GM23338 (cell line): ENCODE measurements at regions not wholly inside any gene's neighbourhood (a gene's known extent, or its start where the extent isn't known, plus 50 kb on each side); places are given as distances from the start of the nearest gene placed in this dataset.

ENCODE experiments used
- ATAC-seq: fragments of 200-7000 bp; cut with Tn5 transposase; 3 replicates; pipeline ENCODE4 v1.9.1; 2020
- DNase-seq: peaks from one replicate; pipeline ENCODE4 v3.0.0-alpha.2; 2015; ENCODE audit warnings: low spot score
- H2AFZ ChIP-seq: fragments of 200-600 bp; sonication (generic); 2 replicates; pipeline ENCODE4 v1.8.0; 2016; ENCODE audit warnings: antibody characterized with exemption, mild to moderate bottlenecking, moderate library complexity
- H3F3A ChIP-seq: fragments of 200-600 bp; sonication (generic); replicated peaks from 2 replicates; pipeline ENCODE4 v1.8.0; 2017; ENCODE audit warnings: antibody characterized with exemption, mixed run types, low read depth
- H3K27ac ChIP-seq: fragments of 200-600 bp; sonication (generic); 2 replicates; pipeline ENCODE4 v1.6.1; 2016; ENCODE audit warnings: low read depth
- H3K27me3 ChIP-seq: fragments of 200-600 bp; sonication (generic); 2 replicates; pipeline ENCODE4 v1.8.0; 2016; ENCODE audit warnings: mild to moderate bottlenecking, mixed run types, moderate library complexity; ENCODE audit not compliant: insufficient read depth
- H3K36me3 ChIP-seq: fragments of 200-600 bp; sonication (generic); 2 replicates; pipeline ENCODE4 v1.8.0; 2016; ENCODE audit warnings: mild to moderate bottlenecking; ENCODE audit not compliant: insufficient read depth
- H3K4me1 ChIP-seq: fragments of 200-600 bp; sonication (generic); 2 replicates; pipeline ENCODE4 v1.8.0; 2016; ENCODE audit warnings: mild to moderate bottlenecking, moderate library complexity; ENCODE audit not compliant: insufficient read depth
- H3K4me2 ChIP-seq: fragments of 200-600 bp; sonication (generic); 2 replicates; pipeline ENCODE4 v1.7.1; 2017; ENCODE audit warnings: mixed run types
- H3K4me3 ChIP-seq: fragments of 200-600 bp; sonication (generic); 2 replicates; pipeline ENCODE4 v1.6.1; 2016; ENCODE audit warnings: mixed run types
- H3K79me2 ChIP-seq: fragments of 200-600 bp; sonication (generic); replicated peaks from 2 replicates; pipeline ENCODE4 v1.8.0; 2017; ENCODE audit warnings: mild to moderate bottlenecking; ENCODE audit not compliant: insufficient read depth
- H3K9me2 ChIP-seq: fragments of 200-600 bp; sonication (generic); 2 replicates; pipeline ENCODE4 v1.8.0; 2017; ENCODE audit not compliant: insufficient read depth
- H4K20me1 ChIP-seq: fragments of 200-600 bp; sonication (generic); replicated peaks from 2 replicates; pipeline ENCODE4 v1.8.0; 2017; ENCODE audit warnings: mild to moderate bottlenecking; ENCODE audit not compliant: insufficient read depth
- H3K27ac Mint-ChIP-seq: 2 replicates; pipeline ENCODE4 v1.8.0; 2020; ENCODE audit warnings: inconsistent platforms, mild to moderate bottlenecking, moderate library complexity, mixed read lengths
- H3K27me3 Mint-ChIP-seq: 3 replicates; pipeline ENCODE4 v1.8.0; 2022; ENCODE audit warnings: low read depth, mild to moderate bottlenecking, moderate library complexity, mixed read lengths, inconsistent platforms; ENCODE audit not compliant: insufficient read depth, poor library complexity
- H3K36me3 Mint-ChIP-seq: 3 replicates; pipeline ENCODE4 v1.8.0; 2021; ENCODE audit warnings: low read depth, mild to moderate bottlenecking, inconsistent platforms, moderate library complexity, mixed read lengths
- H3K4me1 Mint-ChIP-seq: 3 replicates; pipeline ENCODE4 v1.8.0; 2020; ENCODE audit warnings: mild to moderate bottlenecking, inconsistent platforms, mixed read lengths
- H3K4me3 Mint-ChIP-seq: 3 replicates; pipeline ENCODE4 v1.8.0; 2021; ENCODE audit warnings: moderate library complexity, mild to moderate bottlenecking, inconsistent platforms, mixed read lengths
- H3K9me3 Mint-ChIP-seq: 3 replicates; pipeline ENCODE4 v1.8.0; 2020; ENCODE audit warnings: moderate library complexity, mild to moderate bottlenecking, inconsistent platforms, mixed read lengths
- EZH2 ChIP-seq: fragments of 200-600 bp; sonication (generic); IDR thresholded peaks from one replicate; pipeline ENCODE4 v1.8.0; 2017; ENCODE audit warnings: antibody characterized with exemption, mild to moderate bottlenecking, low read depth; ENCODE audit not compliant: unreplicated experiment
- EZH2phosphoT487 ChIP-seq: fragments of 200-600 bp; sonication (generic); IDR thresholded peaks from one replicate; pipeline ENCODE4 v1.8.1; 2018; ENCODE audit warnings: antibody characterized with exemption; ENCODE audit not compliant: unreplicated experiment
- JUNB ChIP-seq: IDR thresholded peaks from one replicate; pipeline ENCODE4 v1.6.1; 2016; ENCODE audit warnings: antibody characterized with exemption; ENCODE audit not compliant: unreplicated experiment
- NANOG ChIP-seq: IDR thresholded peaks from 2 replicates; pipeline ENCODE4 v1.6.1; 2016; ENCODE audit warnings: antibody characterized with exemption, borderline replicate concordance
- POLR2AphosphoS5 ChIP-seq: IDR thresholded peaks from 2 replicates; pipeline ENCODE4 v1.6.1; 2016; ENCODE audit warnings: antibody characterized with exemption, low read depth
- STAT1 ChIP-seq: IDR thresholded peaks from one replicate; pipeline ENCODE4 v1.6.1; 2016; ENCODE audit warnings: antibody characterized with exemption; ENCODE audit not compliant: unreplicated experiment
- ZNF114 ChIP-seq: fragments of 250-450 bp; sonication (Bioruptor Pico); IDR thresholded peaks from 2 replicates; pipeline ENCODE4 v1.5.0; 2020; ENCODE audit warnings: mild to moderate bottlenecking, moderate library complexity
- ZNF331 ChIP-seq: fragments of 250-450 bp; sonication (Bioruptor Pico); IDR thresholded peaks from 2 replicates; pipeline ENCODE4 v1.5.0; 2020; ENCODE audit warnings: low read depth, mild to moderate bottlenecking, moderate library complexity
- TF ChIP-seq, protein P1 (sequence below): fragments of 250-450 bp; sonication (Bioruptor Pico); IDR thresholded peaks from 2 replicates; pipeline ENCODE4 v1.5.0; 2020; ENCODE audit warnings: mild to moderate bottlenecking, moderate library complexity
- TF ChIP-seq, protein P2 (sequence below): IDR thresholded peaks from one replicate; pipeline ENCODE4 v1.6.1; 2018; ENCODE audit warnings: antibody characterized with exemption; ENCODE audit not compliant: unreplicated experiment
- TF ChIP-seq, protein P3 (sequence below), 2 experiments: fragments of 200-600 bp in 1 of 2; sonication (generic) in 1 of 2; conservative IDR thresholded peaks; 2 replicates each; pipeline versions ENCODE4 v1.5.1 to v1.6.1; 2016 to 2017; ENCODE audit warnings: antibody characterized with exemption in 2 of 2, low read depth in 2 of 2, mild to moderate bottlenecking in 2 of 2, moderate library complexity in 1 of 2

DNA sequence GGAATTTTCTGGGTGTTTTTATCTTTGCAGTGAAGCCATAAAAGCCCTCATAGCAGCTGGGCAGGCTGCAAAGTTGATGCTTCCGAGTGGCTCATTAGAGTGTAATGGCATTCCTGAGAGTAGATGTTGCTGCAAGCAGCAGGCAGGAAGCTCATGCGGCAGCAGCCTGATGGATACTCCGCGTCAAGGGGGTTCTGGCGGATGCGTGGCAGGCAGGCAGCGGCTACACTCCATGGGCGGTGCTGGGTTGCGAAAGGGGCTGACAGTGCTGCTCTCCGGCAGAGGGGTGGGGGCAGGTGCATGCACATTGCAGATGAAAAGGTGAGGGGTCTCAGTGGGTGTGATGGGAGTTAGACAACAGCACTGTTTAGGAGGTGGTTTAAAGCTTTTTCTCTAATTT lies 93.2 kb upstream of the AJAP1 start:
- H3F3A ChIP-seq: no peaks in the 10 kb centered on the region
- peaks cover 12% of the 10 kb centered on the region for H3K27me3 Mint-ChIP-seq
- peaks cover 29% of the 10 kb centered on the region for H3K36me3 Mint-ChIP-seq
- no peaks in the 10 kb centered on the region for H3K9me2 ChIP-seq
- no peak overlapping the region for H3K27ac Mint-ChIP-seq
- no peaks in the 10 kb centered on the region; the same call in 1 of the 2 replicates for H3K36me3 ChIP-seq
- H4K20me1 ChIP-seq: no peaks in the 10 kb centered on the region
- no peaks in the 10 kb centered on the region for H3K79me2 ChIP-seq
- H3K4me1 Mint-ChIP-seq: no peaks in the 10 kb centered on the region
- no peak overlapping the region for H3K4me3 Mint-ChIP-seq
- no peaks in the 10 kb centered on the region for H3K27me3 ChIP-seq
- ATAC-seq (no peak), DNase-seq (no peak)
- no peak overlapping the region for H3K4me2 ChIP-seq
- no peak overlapping the region for H2AFZ ChIP-seq
- H3K9me3 Mint-ChIP-seq: peaks cover 90% of the 10 kb centered on the region
- no peaks in the 10 kb centered on the region for H3K4me1 ChIP-seq
- TF ChIP-seq EZH2: no peak
- H3K4me3 ChIP-seq: no peak overlapping the region
- H3K27ac ChIP-seq: no peak overlapping the region

DNA sequence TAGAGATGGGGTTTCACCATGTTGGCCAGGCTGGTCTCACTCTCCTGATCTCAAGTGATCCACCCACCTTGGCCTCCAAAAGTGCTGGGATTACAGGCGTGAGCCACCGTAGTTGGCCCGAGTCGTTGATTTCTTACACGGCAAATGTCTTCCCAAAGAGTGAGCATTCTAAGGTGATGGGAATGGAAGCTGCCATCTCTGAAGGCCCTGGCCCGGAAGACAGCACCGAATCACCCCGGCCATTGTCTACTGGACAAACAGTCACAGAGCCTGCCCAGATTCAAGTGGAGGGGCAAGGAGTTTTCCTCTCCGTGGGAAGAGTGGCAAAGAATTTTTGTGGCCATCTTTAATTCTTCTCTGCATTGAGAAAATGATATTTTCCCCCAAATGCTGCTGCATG lies 92.1 kb upstream of the AJAP1 start:
- H3K9me3 Mint-ChIP-seq: peaks cover 91% of the 10 kb centered on the region
- no peak overlapping the region for H2AFZ ChIP-seq
- H3K36me3 Mint-ChIP-seq: peaks cover 31% of the 10 kb centered on the region
- TF ChIP-seq JUNB (no peak), ZNF331 (CRISPR knock-in tag) (no peak), NANOG (no peak), EZH2phosphoT487 (no peak), STAT1 (no peak), POLR2AphosphoS5 (no peak), ZNF114 (CRISPR knock-in tag) (no peak)
- TF ChIP-seq, protein P1, sequence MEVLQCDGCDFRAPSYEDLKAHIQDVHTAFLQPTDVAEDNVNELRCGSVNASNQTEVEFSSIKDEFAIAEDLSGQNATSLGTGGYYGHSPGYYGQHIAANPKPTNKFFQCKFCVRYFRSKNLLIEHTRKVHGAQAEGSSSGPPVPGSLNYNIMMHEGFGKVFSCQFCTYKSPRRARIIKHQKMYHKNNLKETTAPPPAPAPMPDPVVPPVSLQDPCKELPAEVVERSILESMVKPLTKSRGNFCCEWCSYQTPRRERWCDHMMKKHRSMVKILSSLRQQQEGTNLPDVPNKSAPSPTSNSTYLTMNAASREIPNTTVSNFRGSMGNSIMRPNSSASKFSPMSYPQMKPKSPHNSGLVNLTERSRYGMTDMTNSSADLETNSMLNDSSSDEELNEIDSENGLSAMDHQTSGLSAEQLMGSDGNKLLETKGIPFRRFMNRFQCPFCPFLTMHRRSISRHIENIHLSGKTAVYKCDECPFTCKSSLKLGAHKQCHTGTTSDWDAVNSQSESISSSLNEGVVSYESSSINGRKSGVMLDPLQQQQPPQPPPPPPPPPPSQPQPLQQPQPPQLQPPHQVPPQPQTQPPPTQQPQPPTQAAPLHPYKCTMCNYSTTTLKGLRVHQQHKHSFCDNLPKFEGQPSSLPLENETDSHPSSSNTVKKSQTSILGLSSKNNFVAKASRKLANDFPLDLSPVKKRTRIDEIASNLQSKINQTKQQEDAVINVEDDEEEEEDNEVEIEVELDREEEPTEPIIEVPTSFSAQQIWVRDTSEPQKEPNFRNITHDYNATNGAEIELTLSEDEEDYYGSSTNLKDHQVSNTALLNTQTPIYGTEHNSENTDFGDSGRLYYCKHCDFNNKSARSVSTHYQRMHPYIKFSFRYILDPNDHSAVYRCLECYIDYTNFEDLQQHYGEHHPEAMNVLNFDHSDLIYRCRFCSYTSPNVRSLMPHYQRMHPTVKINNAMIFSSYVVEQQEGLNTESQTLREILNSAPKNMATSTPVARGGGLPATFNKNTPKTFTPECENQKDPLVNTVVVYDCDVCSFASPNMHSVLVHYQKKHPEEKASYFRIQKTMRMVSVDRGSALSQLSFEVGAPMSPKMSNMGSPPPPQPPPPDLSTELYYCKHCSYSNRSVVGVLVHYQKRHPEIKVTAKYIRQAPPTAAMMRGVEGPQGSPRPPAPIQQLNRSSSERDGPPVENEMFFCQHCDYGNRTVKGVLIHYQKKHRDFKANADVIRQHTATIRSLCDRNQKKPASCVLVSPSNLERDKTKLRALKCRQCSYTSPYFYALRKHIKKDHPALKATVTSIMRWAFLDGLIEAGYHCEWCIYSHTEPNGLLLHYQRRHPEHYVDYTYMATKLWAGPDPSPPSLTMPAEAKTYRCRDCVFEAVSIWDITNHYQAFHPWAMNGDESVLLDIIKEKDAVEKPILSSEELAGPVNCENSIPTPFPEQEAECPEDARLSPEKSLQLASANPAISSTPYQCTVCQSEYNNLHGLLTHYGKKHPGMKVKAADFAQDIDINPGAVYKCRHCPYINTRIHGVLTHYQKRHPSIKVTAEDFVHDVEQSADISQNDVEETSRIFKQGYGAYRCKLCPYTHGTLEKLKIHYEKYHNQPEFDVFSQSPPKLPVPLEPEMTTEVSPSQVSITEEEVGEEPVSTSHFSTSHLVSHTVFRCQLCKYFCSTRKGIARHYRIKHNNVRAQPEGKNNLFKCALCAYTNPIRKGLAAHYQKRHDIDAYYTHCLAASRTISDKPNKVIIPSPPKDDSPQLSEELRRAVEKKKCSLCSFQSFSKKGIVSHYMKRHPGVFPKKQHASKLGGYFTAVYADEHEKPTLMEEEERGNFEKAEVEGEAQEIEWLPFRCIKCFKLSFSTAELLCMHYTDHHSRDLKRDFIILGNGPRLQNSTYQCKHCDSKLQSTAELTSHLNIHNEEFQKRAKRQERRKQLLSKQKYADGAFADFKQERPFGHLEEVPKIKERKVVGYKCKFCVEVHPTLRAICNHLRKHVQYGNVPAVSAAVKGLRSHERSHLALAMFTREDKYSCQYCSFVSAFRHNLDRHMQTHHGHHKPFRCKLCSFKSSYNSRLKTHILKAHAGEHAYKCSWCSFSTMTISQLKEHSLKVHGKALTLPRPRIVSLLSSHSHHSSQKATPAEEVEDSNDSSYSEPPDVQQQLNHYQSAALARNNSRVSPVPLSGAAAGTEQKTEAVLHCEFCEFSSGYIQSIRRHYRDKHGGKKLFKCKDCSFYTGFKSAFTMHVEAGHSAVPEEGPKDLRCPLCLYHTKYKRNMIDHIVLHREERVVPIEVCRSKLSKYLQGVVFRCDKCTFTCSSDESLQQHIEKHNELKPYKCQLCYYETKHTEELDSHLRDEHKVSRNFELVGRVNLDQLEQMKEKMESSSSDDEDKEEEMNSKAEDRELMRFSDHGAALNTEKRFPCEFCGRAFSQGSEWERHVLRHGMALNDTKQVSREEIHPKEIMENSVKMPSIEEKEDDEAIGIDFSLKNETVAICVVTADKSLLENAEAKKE: no peak
- TF ChIP-seq, protein P2, sequence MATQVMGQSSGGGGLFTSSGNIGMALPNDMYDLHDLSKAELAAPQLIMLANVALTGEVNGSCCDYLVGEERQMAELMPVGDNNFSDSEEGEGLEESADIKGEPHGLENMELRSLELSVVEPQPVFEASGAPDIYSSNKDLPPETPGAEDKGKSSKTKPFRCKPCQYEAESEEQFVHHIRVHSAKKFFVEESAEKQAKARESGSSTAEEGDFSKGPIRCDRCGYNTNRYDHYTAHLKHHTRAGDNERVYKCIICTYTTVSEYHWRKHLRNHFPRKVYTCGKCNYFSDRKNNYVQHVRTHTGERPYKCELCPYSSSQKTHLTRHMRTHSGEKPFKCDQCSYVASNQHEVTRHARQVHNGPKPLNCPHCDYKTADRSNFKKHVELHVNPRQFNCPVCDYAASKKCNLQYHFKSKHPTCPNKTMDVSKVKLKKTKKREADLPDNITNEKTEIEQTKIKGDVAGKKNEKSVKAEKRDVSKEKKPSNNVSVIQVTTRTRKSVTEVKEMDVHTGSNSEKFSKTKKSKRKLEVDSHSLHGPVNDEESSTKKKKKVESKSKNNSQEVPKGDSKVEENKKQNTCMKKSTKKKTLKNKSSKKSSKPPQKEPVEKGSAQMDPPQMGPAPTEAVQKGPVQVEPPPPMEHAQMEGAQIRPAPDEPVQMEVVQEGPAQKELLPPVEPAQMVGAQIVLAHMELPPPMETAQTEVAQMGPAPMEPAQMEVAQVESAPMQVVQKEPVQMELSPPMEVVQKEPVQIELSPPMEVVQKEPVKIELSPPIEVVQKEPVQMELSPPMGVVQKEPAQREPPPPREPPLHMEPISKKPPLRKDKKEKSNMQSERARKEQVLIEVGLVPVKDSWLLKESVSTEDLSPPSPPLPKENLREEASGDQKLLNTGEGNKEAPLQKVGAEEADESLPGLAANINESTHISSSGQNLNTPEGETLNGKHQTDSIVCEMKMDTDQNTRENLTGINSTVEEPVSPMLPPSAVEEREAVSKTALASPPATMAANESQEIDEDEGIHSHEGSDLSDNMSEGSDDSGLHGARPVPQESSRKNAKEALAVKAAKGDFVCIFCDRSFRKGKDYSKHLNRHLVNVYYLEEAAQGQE: no peak
- TF ChIP-seq, protein P3, sequence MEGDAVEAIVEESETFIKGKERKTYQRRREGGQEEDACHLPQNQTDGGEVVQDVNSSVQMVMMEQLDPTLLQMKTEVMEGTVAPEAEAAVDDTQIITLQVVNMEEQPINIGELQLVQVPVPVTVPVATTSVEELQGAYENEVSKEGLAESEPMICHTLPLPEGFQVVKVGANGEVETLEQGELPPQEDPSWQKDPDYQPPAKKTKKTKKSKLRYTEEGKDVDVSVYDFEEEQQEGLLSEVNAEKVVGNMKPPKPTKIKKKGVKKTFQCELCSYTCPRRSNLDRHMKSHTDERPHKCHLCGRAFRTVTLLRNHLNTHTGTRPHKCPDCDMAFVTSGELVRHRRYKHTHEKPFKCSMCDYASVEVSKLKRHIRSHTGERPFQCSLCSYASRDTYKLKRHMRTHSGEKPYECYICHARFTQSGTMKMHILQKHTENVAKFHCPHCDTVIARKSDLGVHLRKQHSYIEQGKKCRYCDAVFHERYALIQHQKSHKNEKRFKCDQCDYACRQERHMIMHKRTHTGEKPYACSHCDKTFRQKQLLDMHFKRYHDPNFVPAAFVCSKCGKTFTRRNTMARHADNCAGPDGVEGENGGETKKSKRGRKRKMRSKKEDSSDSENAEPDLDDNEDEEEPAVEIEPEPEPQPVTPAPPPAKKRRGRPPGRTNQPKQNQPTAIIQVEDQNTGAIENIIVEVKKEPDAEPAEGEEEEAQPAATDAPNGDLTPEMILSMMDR (conservative IDR thresholded peaks at IDR 0.05; ENCODE audit: low read depth in 2 of 2): no peak

More for the DNA sequence above, 92.1 kb upstream of the AJAP1 start:
- Histone ChIP-seq H3K9me2 (no peaks in the 10 kb centered on the region), H3K36me3 (no peaks in the 10 kb centered on the region; the same call in 1 of the 2 replicates), H3K4me1 (no peaks in the 10 kb centered on the region), H3K27ac (no peak overlapping the region), H3K79me2 (no peaks in the 10 kb centered on the region), H3K27me3 (no peaks in the 10 kb centered on the region), H3K4me2 (no peak overlapping the region), H3K4me3 (no peak overlapping the region), H4K20me1 (no peaks in the 10 kb centered on the region), H3F3A (no peaks in the 10 kb centered on the region)
- Mint-ChIP-seq H3K27me3 (peaks cover 12% of the 10 kb centered on the region), H3K4me1 (no peaks in the 10 kb centered on the region), H3K4me3 (no peak overlapping the region), H3K27ac (no peak overlapping the region)
- DNase-seq (no peak), ATAC-seq (no peak)
